Vagina (tissue), 2 donors: ENCODE measurements at regions not wholly inside any gene's neighbourhood (a gene's known extent, or its start where the extent isn't known, plus 50 kb on each side); places are given as distances from the start of the nearest gene placed in this dataset.

ENCODE experiments used
- DNase-seq, 2 donors: peaks; one replicate each; pipeline ENCODE4 v3.0.0-alpha.2; 2017; ENCODE audit errors: extremely low spot score in 2 of 2
- H3K27ac ChIP-seq: fragments of 200-600 bp; sonication (generic); one replicate; pipeline ENCODE4 v1.5.1; 2019
- H3K27me3 ChIP-seq: fragments of 200-600 bp; sonication (generic); one replicate; pipeline ENCODE4 v1.5.1; 2019
- H3K36me3 ChIP-seq, 2 donors: fragments of 200-600 bp; sonication (generic); one replicate each; pipeline ENCODE4 v1.5.1; 2017 to 2019
- H3K4me1 ChIP-seq: fragments of 200-600 bp; sonication (generic); one replicate; pipeline ENCODE4 v1.5.1; 2019
- H3K4me3 ChIP-seq, 2 donors: fragments of 200-600 bp; sonication (generic); 1 replicate in 1 of 2; 2 replicates in 1 of 2; pipeline ENCODE4 v1.5.1; 2016 to 2019
- H3K9me3 ChIP-seq: fragments of 200-600 bp; sonication (generic); one replicate; pipeline ENCODE4 v1.5.1; 2019
- POLR2A ChIP-seq, 2 donors: fragments of 450-650 bp; IDR thresholded peaks; one replicate each; pipeline ENCODE4 v1.6.1; 2017; ENCODE audit warnings: antibody characterized with exemption in 2 of 2, mild to moderate bottlenecking in 2 of 2, moderate library complexity in 2 of 2
- POLR2AphosphoS5 ChIP-seq, 2 donors: sonication (generic); formaldehyde crosslinking; IDR thresholded peaks; one replicate each; pipeline ENCODE4 v1.9.0; 2017; ENCODE audit warnings: antibody characterized with exemption in 2 of 2, mild to moderate bottlenecking in 2 of 2, low read depth in 1 of 2; ENCODE audit not compliant: insufficient read depth in 1 of 2
- intact Hi-C: fragments of 100-400 bp; cut with DNase I; formaldehyde crosslinking; loops from one replicate; pipeline ENCODE4 v1.15.1; 2023
- TF ChIP-seq, protein P1 (sequence below), 3 experiments: fragments of 450-650 bp in 2 of 3; fragments of 200-600 bp in 1 of 3; sonication (generic) in 1 of 3; IDR thresholded peaks; one replicate each; pipeline ENCODE4 v1.5.1; 2017 to 2019; ENCODE audit warnings: antibody characterized with exemption in 3 of 3, mild to moderate bottlenecking in 2 of 3, moderate library complexity in 2 of 3

DNA sequence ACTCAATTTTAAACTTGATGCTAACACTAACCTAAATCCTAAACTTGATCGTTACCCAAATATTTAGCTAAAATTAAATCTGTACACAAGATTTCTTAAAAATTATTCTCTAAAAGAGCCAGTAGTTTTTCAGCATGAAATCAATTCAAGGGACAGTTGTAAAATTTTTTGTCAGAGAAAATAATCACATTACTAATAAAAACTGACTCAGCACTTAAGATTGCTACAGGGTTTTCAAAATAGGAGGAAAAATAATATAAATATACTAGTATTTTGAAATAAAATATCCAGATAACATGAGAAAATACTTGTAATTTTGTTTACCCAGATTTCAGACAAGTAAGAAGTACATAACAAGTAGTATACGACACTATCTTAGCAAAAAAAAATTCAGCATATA is 1268.1 kb upstream of the USP15 start:
- Histone ChIP-seq H3K27me3 (no peaks in the 10 kb centered on the region), H3K4me1 (no peaks in the 10 kb centered on the region), H3K36me3 (no peaks in the 10 kb centered on the region), H3K4me3 (no peak overlapping the region), H3K27ac (no peak overlapping the region), H3K9me3 (no peaks in the 10 kb centered on the region)
- DNase-seq, result no peak
- TF ChIP-seq POLR2AphosphoS5 (IDR thresholded peaks at IDR 0.05; ENCODE audit: insufficient read depth in 1 of 2, low read depth in 1 of 2) (no peak), POLR2A (IDR thresholded peaks at IDR 0.05) (no peak)
- TF ChIP-seq, protein P1, sequence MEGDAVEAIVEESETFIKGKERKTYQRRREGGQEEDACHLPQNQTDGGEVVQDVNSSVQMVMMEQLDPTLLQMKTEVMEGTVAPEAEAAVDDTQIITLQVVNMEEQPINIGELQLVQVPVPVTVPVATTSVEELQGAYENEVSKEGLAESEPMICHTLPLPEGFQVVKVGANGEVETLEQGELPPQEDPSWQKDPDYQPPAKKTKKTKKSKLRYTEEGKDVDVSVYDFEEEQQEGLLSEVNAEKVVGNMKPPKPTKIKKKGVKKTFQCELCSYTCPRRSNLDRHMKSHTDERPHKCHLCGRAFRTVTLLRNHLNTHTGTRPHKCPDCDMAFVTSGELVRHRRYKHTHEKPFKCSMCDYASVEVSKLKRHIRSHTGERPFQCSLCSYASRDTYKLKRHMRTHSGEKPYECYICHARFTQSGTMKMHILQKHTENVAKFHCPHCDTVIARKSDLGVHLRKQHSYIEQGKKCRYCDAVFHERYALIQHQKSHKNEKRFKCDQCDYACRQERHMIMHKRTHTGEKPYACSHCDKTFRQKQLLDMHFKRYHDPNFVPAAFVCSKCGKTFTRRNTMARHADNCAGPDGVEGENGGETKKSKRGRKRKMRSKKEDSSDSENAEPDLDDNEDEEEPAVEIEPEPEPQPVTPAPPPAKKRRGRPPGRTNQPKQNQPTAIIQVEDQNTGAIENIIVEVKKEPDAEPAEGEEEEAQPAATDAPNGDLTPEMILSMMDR (IDR thresholded peaks at IDR 0.05), result no peak
- intact Hi-C loops, result no loop called here

- Histone ChIP-seq H3K4me1 (no peaks in the 10 kb centered on the region), H3K27ac (no peak overlapping the region), H3K27me3 (no peaks in the 10 kb centered on the region), H3K9me3 (no peaks in the 10 kb centered on the region), H3K4me3 (no peak overlapping the region), H3K36me3 (no peaks in the 10 kb centered on the region)
- TF ChIP-seq, protein P1 (IDR thresholded peaks at IDR 0.05), result no peak
- TF ChIP-seq POLR2A (IDR thresholded peaks at IDR 0.05), result no peak
- TF ChIP-seq POLR2AphosphoS5 (IDR thresholded peaks at IDR 0.05; ENCODE audit: insufficient read depth in 1 of 2, low read depth in 1 of 2), result no peak
- intact Hi-C loops, result no loop called here
- DNase-seq, result no peak
These were observed 1264.9 kb upstream of the USP15 start for GRCh38 chr12:60995256-60995825.

- no peak for DNase-seq
- intact Hi-C loops, result no loop called here
- Histone ChIP-seq H3K9me3 (no peaks in the 10 kb centered on the region), H3K27ac (no peak overlapping the region), H3K4me3 (no peak overlapping the region), H3K27me3 (no peaks in the 10 kb centered on the region), H3K36me3 (no peaks in the 10 kb centered on the region), H3K4me1 (no peaks in the 10 kb centered on the region)
- TF ChIP-seq, protein P1 (IDR thresholded peaks at IDR 0.05), result no peak
- TF ChIP-seq POLR2A (IDR thresholded peaks at IDR 0.05), result no peak
- no peak for TF ChIP-seq POLR2AphosphoS5 (IDR thresholded peaks at IDR 0.05; ENCODE audit: insufficient read depth in 1 of 2, low read depth in 1 of 2)
These were observed 1262.3 kb upstream of the USP15 start for GRCh38 chr12:60997869-60998378.

DNA sequence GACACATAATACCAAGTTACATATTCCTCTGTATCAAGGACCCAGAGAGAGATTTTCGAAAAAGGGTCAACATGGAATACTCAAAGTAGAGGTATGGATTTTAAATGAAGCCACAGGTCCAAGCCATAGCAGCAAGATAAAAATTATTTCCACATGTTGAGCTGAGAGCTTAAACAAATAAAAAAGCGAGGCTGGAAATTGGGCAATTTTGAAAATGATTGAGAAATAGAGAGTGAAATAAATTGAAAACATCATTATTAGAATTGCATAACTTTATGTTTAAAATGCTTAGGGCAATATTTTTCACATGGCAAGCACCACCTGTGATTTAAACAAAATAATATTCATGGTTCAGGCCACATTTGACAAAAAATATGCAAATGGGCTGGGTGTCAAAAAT is 1251.0 kb upstream of the USP15 start:
- H3K4me1 ChIP-seq, result no peaks in the 10 kb centered on the region
- DNase-seq, result no peak
- no peak overlapping the region for H3K4me3 ChIP-seq
- H3K9me3 ChIP-seq, result no peaks in the 10 kb centered on the region
- intact Hi-C loops, result no loop called here
- H3K27ac ChIP-seq, result no peak overlapping the region
- TF ChIP-seq POLR2A (IDR thresholded peaks at IDR 0.05) (no peak), POLR2AphosphoS5 (IDR thresholded peaks at IDR 0.05; ENCODE audit: insufficient read depth in 1 of 2, low read depth in 1 of 2) (no peak)
- TF ChIP-seq, protein P1 (IDR thresholded peaks at IDR 0.05), result no peak
- H3K27me3 ChIP-seq, result no peaks in the 10 kb centered on the region
- H3K36me3 ChIP-seq, result no peaks in the 10 kb centered on the region

GRCh38 chr12:61011767-61012423 is 1248.3 kb upstream of the USP15 start:
- intact Hi-C loops, result no loop called here
- H3K9me3 ChIP-seq, result no peaks in the 10 kb centered on the region
- no peak overlapping the region for H3K27ac ChIP-seq
- no peaks in the 10 kb centered on the region for H3K36me3 ChIP-seq
- H3K4me3 ChIP-seq, result no peak overlapping the region
- no peaks in the 10 kb centered on the region for H3K27me3 ChIP-seq
- no peaks in the 10 kb centered on the region for H3K4me1 ChIP-seq
- TF ChIP-seq POLR2AphosphoS5 (IDR thresholded peaks at IDR 0.05; ENCODE audit: insufficient read depth in 1 of 2, low read depth in 1 of 2) (no peak), POLR2A (IDR thresholded peaks at IDR 0.05) (no peak)
- TF ChIP-seq, protein P1 (IDR thresholded peaks at IDR 0.05), result no peak
- DNase-seq, result no peak
